ENCODE measurements at regions not wholly inside any gene's neighbourhood (a gene's known extent, or its start where the extent isn't known, plus 50 kb on each side); places are given as distances from the start of the nearest gene placed in this dataset.
"Not testable (repeated sequence)": the region's sequence is repeated elsewhere in the genome, so short reads cannot be mapped to it uniquely, and the experiment has no call there.

DNA sequence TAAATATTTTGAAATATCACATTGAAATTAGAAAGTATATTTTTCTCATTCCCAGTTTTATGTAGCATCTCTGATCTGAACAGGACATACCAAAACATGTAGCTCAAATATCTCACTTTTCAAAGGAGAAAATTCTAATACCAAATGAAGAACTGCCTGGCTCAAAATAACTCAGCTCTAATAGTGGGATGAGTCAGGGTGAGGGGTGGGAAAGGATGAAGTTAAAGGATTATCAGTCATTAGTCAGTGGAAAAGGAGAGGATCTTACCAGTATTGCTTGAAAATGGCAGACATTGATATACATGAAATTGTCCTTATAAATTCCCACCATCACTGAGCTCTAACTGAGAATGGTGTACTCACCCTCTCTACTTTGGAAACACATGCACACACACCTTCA is 803.2 kb downstream of the RAPGEF2 start:
- H3K4me3 ChIP-seq (ENCODE audit: low read depth, low read length): no peak overlapping the region
- TF ChIP-seq, protein P1, sequence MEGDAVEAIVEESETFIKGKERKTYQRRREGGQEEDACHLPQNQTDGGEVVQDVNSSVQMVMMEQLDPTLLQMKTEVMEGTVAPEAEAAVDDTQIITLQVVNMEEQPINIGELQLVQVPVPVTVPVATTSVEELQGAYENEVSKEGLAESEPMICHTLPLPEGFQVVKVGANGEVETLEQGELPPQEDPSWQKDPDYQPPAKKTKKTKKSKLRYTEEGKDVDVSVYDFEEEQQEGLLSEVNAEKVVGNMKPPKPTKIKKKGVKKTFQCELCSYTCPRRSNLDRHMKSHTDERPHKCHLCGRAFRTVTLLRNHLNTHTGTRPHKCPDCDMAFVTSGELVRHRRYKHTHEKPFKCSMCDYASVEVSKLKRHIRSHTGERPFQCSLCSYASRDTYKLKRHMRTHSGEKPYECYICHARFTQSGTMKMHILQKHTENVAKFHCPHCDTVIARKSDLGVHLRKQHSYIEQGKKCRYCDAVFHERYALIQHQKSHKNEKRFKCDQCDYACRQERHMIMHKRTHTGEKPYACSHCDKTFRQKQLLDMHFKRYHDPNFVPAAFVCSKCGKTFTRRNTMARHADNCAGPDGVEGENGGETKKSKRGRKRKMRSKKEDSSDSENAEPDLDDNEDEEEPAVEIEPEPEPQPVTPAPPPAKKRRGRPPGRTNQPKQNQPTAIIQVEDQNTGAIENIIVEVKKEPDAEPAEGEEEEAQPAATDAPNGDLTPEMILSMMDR (IDR thresholded peaks at IDR 0.05; ENCODE audit: low read depth, low read length, missing control alignments): no peak
- no peak for DNase-seq (ENCODE audit: low read depth)
- in situ Hi-C loops (cut with HindIII; ENCODE audit: low sequenced_read_pairs): no loop called here

DNA sequence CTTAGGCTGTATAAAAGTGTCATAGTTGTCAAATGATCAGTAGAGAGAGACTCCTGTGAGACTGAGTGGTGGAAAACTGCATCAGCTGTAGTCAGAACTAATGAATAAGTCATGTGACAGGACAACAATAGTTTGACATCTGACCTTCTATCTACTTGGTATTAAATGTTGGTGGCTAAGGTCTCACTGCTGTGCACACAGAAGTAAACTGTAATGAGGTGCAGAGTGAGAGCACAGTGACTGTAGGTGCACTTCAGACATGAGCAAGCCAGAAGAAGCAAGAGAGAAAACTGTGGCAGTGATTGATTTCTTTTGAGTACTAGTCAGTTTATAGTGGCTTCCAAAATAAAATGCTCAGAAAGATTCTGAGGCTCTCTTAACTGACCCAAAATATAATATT is 803.6 kb downstream of the RAPGEF2 start:
- H3K4me3 ChIP-seq (ENCODE audit: low read depth, low read length): no peak overlapping the region
- in situ Hi-C loops (cut with HindIII; ENCODE audit: low sequenced_read_pairs): no loop called here
- TF ChIP-seq, protein P1 (IDR thresholded peaks at IDR 0.05; ENCODE audit: low read depth, low read length, missing control alignments): no peak
- no peak for DNase-seq (ENCODE audit: low read depth)

DNA sequence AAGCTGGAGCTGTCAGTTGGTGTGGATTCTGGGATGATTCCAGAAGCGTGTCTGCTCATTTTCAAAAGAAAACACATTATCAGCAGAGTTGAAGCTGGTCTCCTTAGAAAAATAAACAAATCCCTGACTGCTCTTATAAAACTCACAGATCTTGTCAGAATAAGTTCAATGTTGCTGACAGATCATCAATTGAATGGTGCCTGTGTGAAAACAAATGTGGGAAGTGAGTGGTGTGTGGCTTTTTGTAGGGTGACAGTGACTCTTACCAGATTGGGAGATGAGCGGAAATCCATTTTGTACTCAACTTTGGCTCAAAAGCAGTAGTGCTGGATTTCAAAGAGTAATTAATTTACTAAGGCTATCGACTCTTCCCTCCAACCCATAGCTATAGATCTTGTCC is 807.8 kb downstream of the RAPGEF2 start:
- DNase-seq (ENCODE audit: low read depth): no peak
- in situ Hi-C loops (cut with HindIII; ENCODE audit: low sequenced_read_pairs): no loop called here
- TF ChIP-seq, protein P1 (IDR thresholded peaks at IDR 0.05; ENCODE audit: low read depth, low read length, missing control alignments): no peak
- no peak overlapping the region for H3K4me3 ChIP-seq (ENCODE audit: low read depth, low read length)

DNA sequence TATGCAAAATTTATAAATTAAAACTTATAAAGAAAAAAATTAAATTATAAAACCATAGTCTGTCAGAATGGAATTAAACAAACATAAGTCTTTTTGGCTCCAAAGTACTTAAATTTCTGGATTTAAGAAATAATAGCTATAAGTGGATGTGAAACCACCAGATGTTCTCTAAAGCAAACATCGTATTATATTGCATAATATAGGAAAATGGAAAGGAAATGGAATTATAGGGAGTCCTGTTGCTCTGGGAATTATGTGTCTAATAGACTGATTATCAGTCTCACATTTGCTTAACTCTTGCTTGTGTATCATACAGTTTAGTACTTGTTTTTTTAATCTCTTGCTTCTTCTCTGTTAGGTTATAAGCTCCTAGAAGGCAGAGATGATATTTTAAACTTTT is 819.2 kb downstream of the RAPGEF2 start:
- no peak for DNase-seq (ENCODE audit: low read depth)
- TF ChIP-seq, protein P1 (IDR thresholded peaks at IDR 0.05; ENCODE audit: low read depth, low read length, missing control alignments): no peak
- in situ Hi-C loops (cut with HindIII; ENCODE audit: low sequenced_read_pairs): no loop called here
- no peak overlapping the region for H3K4me3 ChIP-seq (ENCODE audit: low read depth, low read length)

DNA sequence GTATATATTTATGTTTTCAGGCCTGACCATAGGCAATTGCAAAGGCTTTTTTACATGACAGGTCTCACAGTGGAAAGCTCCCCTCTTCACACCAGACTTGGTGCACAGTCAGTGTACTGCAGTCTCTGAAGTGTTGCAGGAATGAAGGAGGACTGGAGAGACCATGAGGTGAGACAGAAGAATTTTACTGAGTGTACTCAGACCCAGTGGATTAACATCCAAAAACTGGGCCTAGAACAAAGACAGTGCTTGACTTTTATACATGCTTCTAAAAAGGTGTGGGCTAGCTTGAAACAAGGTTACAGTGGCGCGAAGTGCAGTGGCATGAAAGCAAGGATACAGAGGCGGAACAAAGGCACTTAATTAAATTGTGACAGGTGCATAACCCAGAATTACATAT is 822.9 kb downstream of the RAPGEF2 start:
- TF ChIP-seq, protein P1 (IDR thresholded peaks at IDR 0.05; ENCODE audit: low read depth, low read length, missing control alignments): no peak
- DNase-seq (ENCODE audit: low read depth): no peak
- in situ Hi-C loops (cut with HindIII; ENCODE audit: low sequenced_read_pairs): no loop called here
- H3K4me3 ChIP-seq (ENCODE audit: low read depth, low read length): no peak overlapping the region

DNA sequence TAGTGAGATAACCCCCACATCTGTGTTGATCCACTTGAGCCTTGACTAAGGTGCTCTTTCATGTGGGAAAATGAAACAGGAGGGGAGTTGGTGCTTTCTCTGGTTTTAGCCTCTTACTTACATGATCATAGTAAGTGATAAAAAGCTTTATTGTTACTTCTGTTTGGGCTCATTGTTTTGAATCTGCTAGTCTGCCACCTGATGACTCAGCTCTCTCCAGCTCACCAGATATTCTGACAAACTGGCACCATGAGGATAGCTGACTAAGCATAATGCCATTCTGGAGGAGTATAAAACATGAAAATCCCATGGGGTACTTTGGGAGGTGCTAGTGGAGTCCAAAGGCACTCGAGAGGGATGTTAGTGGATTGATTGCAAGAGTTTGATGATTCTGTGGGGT is 824.0 kb downstream of the RAPGEF2 start:
- TF ChIP-seq, protein P1 (IDR thresholded peaks at IDR 0.05; ENCODE audit: low read depth, low read length, missing control alignments): no peak
- in situ Hi-C loops (cut with HindIII; ENCODE audit: low sequenced_read_pairs): no loop called here
- DNase-seq (ENCODE audit: low read depth): no peak

DNA sequence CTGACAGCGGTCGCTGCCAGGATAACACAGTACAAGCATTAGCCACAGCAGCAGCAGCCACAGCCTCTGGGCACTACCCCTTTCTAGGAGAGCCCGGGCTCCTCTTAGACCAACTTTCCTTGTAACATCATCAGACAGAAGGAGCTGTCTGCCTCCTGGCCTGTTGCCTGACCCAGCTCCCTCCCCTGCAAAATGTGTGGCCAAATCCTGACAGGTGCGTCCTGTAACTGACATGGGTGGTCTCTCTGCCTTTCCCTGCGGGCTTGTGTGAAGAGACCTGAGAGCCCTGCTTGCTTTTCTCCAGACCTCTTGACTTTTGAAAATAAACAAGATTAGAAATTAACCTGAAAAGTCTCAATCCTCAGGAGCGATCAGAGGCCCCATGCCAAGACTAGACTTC is 824.9 kb downstream of the RAPGEF2 start:
- DNase-seq (ENCODE audit: low read depth): no peak
- in situ Hi-C loops (cut with HindIII; ENCODE audit: low sequenced_read_pairs): no loop called here
- no peak overlapping the region for H3K4me3 ChIP-seq (ENCODE audit: low read depth, low read length)
- TF ChIP-seq, protein P1 (IDR thresholded peaks at IDR 0.05; ENCODE audit: low read depth, low read length, missing control alignments): no peak

More for the DNA sequence above, 824.0 kb downstream of the RAPGEF2 start:
- no peak overlapping the region for H3K4me3 ChIP-seq (ENCODE audit: low read depth, low read length)

DNA sequence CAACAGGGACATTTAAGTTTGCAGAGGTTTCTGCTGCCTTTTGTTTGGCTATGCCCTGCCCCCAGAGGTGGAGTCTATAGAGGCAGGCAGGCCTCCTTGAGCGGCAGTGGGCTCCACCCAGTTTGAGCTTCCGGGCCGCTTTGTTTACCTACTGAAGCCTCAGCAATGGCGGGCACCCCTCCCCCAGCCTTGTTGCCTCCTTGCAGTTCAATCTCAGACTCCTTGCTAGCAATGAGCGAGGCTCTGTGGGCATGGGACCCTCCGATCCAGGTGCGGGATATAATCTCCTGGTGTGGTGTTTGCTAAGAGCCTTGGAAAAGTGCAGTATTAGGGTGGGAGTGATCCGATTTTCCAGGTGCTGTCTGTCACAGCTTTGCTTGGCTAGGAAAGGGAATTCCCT is 831.7 kb downstream of the RAPGEF2 start:
- DNase-seq (ENCODE audit: low read depth); H3K4me3 ChIP-seq (ENCODE audit: low read depth, low read length); in situ Hi-C loops (cut with HindIII; ENCODE audit: low sequenced_read_pairs): not testable (repeated sequence)

All from astrocyte of the cerebellum (primary cell).